ENCODE measurements at regions not wholly inside any gene's neighbourhood (a gene's known extent, or its start where the extent isn't known, plus 50 kb on each side); places are given as distances from the start of the nearest gene placed in this dataset.

- TF ChIP-seq CTCF (IDR thresholded peaks at IDR 0.05), result no peak
- TF ChIP-seq POLR2A (IDR thresholded peaks at IDR 0.05), result no peak
These were observed 156.9 kb upstream of the SLC7A11 start for GRCh38 chr4:138399081-138399480.

Measured in esophagus squamous epithelium (tissue), 4 donors.